BJ (cell line): ENCODE measurements at regions not wholly inside any gene's neighbourhood (a gene's known extent, or its start where the extent isn't known, plus 50 kb on each side); places are given as distances from the start of the nearest gene placed in this dataset.

Experiments
- CTCF ChIA-PET: fragments of 350-600 bp; formaldehyde crosslinking; extraction: SDS; loops from one replicate; lab custom pipeline; 2021; ENCODE audit warnings: antibody characterized with exemption, inconsistent platforms; lab: Yijun Ruan, JAX
- POLR2A ChIA-PET: fragments of 300-600 bp; sonication (Branson Sonifier 250); formaldehyde crosslinking; extraction: SDS; loops from one replicate; lab custom pipeline; 2021; ENCODE audit warnings: antibody characterized with exemption; lab: Charles Lee
- DNase-seq: peaks from one replicate; pipeline ENCODE4 v3.0.0-alpha.2; 2011; ENCODE audit warnings: low read depth
- H3K27me3 ChIP-seq: 2 replicates; pipeline ENCODE4 v1.6.0; 2011; ENCODE audit warnings: low read length; ENCODE audit not compliant: control insufficient read depth, insufficient read depth
- H3K36me3 ChIP-seq: 2 replicates; pipeline ENCODE4 v1.5.1; 2011; ENCODE audit warnings: low read length; ENCODE audit not compliant: control insufficient read depth, insufficient read depth
- H3K4me3 ChIP-seq: 2 replicates; pipeline ENCODE4 v1.5.1; 2011; ENCODE audit warnings: low read depth, mild to moderate bottlenecking, control low read depth, low read length
- TF ChIP-seq, protein P1 (sequence below): IDR thresholded peaks from 2 replicates; pipeline ENCODE4 v1.5.1; 2011; ENCODE audit warnings: low read depth, mild to moderate bottlenecking, control low read depth, inconsistent platforms, low read length, moderate library complexity; ENCODE audit not compliant: insufficient read depth

GRCh38 chr9:107693625-107694326 is 204.2 kb upstream of the KLF4 start:
- Histone ChIP-seq H3K4me3 (no peak overlapping the region), H3K27me3 (no peaks in the 10 kb centered on the region), H3K36me3 (no peaks in the 10 kb centered on the region)
- ChIA-PET CTCF (no interaction called here), POLR2A (no interaction called here)
- no peak for DNase-seq
- TF ChIP-seq, protein P1, sequence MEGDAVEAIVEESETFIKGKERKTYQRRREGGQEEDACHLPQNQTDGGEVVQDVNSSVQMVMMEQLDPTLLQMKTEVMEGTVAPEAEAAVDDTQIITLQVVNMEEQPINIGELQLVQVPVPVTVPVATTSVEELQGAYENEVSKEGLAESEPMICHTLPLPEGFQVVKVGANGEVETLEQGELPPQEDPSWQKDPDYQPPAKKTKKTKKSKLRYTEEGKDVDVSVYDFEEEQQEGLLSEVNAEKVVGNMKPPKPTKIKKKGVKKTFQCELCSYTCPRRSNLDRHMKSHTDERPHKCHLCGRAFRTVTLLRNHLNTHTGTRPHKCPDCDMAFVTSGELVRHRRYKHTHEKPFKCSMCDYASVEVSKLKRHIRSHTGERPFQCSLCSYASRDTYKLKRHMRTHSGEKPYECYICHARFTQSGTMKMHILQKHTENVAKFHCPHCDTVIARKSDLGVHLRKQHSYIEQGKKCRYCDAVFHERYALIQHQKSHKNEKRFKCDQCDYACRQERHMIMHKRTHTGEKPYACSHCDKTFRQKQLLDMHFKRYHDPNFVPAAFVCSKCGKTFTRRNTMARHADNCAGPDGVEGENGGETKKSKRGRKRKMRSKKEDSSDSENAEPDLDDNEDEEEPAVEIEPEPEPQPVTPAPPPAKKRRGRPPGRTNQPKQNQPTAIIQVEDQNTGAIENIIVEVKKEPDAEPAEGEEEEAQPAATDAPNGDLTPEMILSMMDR: no peak

- Histone ChIP-seq H3K36me3 (no peaks in the 10 kb centered on the region), H3K4me3 (no peak overlapping the region), H3K27me3 (no peaks in the 10 kb centered on the region)
- POLR2A ChIA-PET: no interaction called here
- no peak for DNase-seq
- CTCF ChIA-PET: interaction anchor here (0.6 to 0.8 kb wide), 2 partner anchors 11 to 18 kb away, joined by 3 read pairs; no protein-coding TSS in a partner anchor
- TF ChIP-seq, protein P1: no peak
These were observed 202.1 kb upstream of the KLF4 start for GRCh38 chr9:107691664-107692063.

DNA sequence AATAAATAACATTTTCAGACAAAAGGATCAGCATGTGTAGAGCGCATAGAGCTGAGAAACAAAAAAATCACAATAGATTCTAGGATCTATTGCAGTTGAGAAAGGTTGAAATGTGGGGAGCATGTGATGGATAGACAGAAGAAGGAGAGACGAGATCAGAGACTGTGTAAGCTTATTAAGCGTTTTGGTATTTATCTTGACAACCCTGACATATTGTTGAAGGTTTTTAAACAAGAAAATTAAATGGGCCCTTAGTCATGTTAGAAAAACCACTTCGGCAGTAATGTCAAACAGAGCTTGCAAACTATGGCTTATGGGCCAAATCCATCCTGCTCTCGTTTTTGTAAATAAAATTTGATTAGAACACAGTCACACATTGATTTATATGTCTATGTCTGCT is 200.5 kb upstream of the KLF4 start:
- no peaks in the 10 kb centered on the region for H3K27me3 ChIP-seq
- POLR2A ChIA-PET: no interaction called here
- DNase-seq: no peak

GRCh38 chr9:107688728-107689127 is 199.2 kb upstream of the KLF4 start:
- no peak for DNase-seq
- ChIA-PET CTCF (interaction anchor here (0.8 kb wide), 1 partner anchor 26 kb away, joined by 3 read pairs; no protein-coding TSS in a partner anchor), POLR2A (no interaction called here)
- no peaks in the 10 kb centered on the region for H3K27me3 ChIP-seq
- no peaks in the 10 kb centered on the region for H3K36me3 ChIP-seq
- TF ChIP-seq, protein P1: no peak
- no peak overlapping the region for H3K4me3 ChIP-seq

More for the DNA sequence above, 200.5 kb upstream of the KLF4 start:
- TF ChIP-seq, protein P1: no peak
- CTCF ChIA-PET: interaction anchor here (1.3 kb wide), 1 partner anchor 12 kb away, joined by 3 read pairs; no protein-coding TSS in a partner anchor
- Histone ChIP-seq H3K36me3 (no peaks in the 10 kb centered on the region), H3K4me3 (no peak overlapping the region)

GRCh38 chr9:107685901-107686300 is 196.3 kb upstream of the KLF4 start:
- no peaks in the 10 kb centered on the region for H3K36me3 ChIP-seq
- H3K4me3 ChIP-seq: no peak overlapping the region
- TF ChIP-seq, protein P1: no peak
- ChIA-PET CTCF (interaction anchor here (0.7 kb wide), 1 partner anchor 90 kb away, joined by 3 read pairs; no protein-coding TSS in a partner anchor), POLR2A (no interaction called here)
- H3K27me3 ChIP-seq: no peaks in the 10 kb centered on the region
- DNase-seq: no peak
